ENCODE measurements at regions not wholly inside any gene's neighbourhood (a gene's known extent, or its start where the extent isn't known, plus 50 kb on each side); places are given as distances from the start of the nearest gene placed in this dataset.

DNA sequence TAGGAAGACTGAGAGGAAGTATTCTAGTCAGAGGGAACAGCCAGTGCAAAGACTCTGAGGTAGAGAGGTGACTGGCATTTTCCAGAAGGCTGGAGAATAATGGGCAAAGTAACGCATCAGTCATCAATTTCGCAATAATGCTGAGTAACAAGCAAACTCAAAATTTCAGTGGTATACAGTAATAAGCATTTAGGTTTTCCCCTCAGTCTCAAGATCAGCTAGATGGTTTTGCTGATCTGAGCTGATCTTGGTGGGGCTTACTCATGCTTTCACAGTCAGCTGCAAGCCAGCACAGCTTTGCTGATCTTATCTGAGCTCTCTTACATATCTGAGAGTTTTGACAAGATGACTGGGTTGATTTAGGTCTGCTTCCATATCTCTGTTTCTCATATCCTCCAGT, 108.7 kb downstream of the TSEN15 start:
- TF ChIP-seq, protein P1, sequence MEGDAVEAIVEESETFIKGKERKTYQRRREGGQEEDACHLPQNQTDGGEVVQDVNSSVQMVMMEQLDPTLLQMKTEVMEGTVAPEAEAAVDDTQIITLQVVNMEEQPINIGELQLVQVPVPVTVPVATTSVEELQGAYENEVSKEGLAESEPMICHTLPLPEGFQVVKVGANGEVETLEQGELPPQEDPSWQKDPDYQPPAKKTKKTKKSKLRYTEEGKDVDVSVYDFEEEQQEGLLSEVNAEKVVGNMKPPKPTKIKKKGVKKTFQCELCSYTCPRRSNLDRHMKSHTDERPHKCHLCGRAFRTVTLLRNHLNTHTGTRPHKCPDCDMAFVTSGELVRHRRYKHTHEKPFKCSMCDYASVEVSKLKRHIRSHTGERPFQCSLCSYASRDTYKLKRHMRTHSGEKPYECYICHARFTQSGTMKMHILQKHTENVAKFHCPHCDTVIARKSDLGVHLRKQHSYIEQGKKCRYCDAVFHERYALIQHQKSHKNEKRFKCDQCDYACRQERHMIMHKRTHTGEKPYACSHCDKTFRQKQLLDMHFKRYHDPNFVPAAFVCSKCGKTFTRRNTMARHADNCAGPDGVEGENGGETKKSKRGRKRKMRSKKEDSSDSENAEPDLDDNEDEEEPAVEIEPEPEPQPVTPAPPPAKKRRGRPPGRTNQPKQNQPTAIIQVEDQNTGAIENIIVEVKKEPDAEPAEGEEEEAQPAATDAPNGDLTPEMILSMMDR (IDR thresholded peaks at IDR 0.05) = no peak
- no peak for TF ChIP-seq POLR2A (IDR thresholded peaks at IDR 0.05)

Measured in testis (tissue), 2 donors.